GM18861 (cell line): ENCODE measurements at regions not wholly inside any gene's neighbourhood (a gene's known extent, or its start where the extent isn't known, plus 50 kb on each side); places are given as distances from the start of the nearest gene placed in this dataset.
A peak's percentile ranks its signal among the peaks of the same experiment; 100 is the strongest.

Experiments
- ATAC-seq: cut with Tn5 transposase; IDR thresholded peaks from one replicate; pipeline ENCODE4 v1.9.1; 2021; ENCODE audit not compliant: unreplicated experiment

GRCh38 chr5:159736844-159737243, 179.4 kb upstream of the ADRA1B start:
- ATAC-seq = no peak

- ATAC-seq = no peak
These were observed 179.0 kb upstream of the ADRA1B start for GRCh38 chr5:159737263-159737662.

GRCh38 chr5:159741829-159742322, 174.4 kb upstream of the ADRA1B start:
- ATAC-seq = no peak

GRCh38 chr5:159743234-159743633, 173.0 kb upstream of the ADRA1B start:
- no peak for ATAC-seq

GRCh38 chr5:159746707-159747106, 169.6 kb upstream of the ADRA1B start:
- no peak for ATAC-seq

GRCh38 chr5:159749146-159749545, 167.1 kb upstream of the ADRA1B start:
- ATAC-seq = no peak

- ATAC-seq = no peak
These were observed 166.1 kb upstream of the ADRA1B start for GRCh38 chr5:159750226-159750625.

- no peak for ATAC-seq
These were observed 164.8 kb upstream of the ADRA1B start for GRCh38 chr5:159751459-159751858.

GRCh38 chr5:159752622-159753275, 163.5 kb upstream of the ADRA1B start:
- ATAC-seq = no peak

GRCh38 chr5:159758189-159758588, 158.1 kb upstream of the ADRA1B start:
- no peak for ATAC-seq

GRCh38 chr5:159759791-159760290, 156.4 kb upstream of the ADRA1B start:
- no peak for ATAC-seq

GRCh38 chr5:159762921-159763320, 153.4 kb upstream of the ADRA1B start:
- ATAC-seq = no peak

GRCh38 chr5:159763562-159763961, 152.7 kb upstream of the ADRA1B start:
- no peak for ATAC-seq

- no peak for ATAC-seq
These were observed 151.8 kb upstream of the ADRA1B start for GRCh38 chr5:159764283-159765134.

GRCh38 chr5:159765135-159765433, 151.2 kb upstream of the ADRA1B start:
- no peak for ATAC-seq

GRCh38 chr5:159765760-159766517, 150.3 kb upstream of the ADRA1B start:
- ATAC-seq = no peak

GRCh38 chr5:159768243-159768642, 148.0 kb upstream of the ADRA1B start:
- no peak for ATAC-seq

GRCh38 chr5:159772698-159773061, 143.6 kb upstream of the ADRA1B start:
- no peak for ATAC-seq

- ATAC-seq = peak; percentile 80
These were observed 143.0 kb upstream of the ADRA1B start for GRCh38 chr5:159773062-159773924.

- no peak for ATAC-seq
These were observed 141.7 kb upstream of the ADRA1B start for GRCh38 chr5:159774476-159775031.
